ENCODE measurements at regions not wholly inside any gene's neighbourhood (a gene's known extent, or its start where the extent isn't known, plus 50 kb on each side); places are given as distances from the start of the nearest gene placed in this dataset.

DNA sequence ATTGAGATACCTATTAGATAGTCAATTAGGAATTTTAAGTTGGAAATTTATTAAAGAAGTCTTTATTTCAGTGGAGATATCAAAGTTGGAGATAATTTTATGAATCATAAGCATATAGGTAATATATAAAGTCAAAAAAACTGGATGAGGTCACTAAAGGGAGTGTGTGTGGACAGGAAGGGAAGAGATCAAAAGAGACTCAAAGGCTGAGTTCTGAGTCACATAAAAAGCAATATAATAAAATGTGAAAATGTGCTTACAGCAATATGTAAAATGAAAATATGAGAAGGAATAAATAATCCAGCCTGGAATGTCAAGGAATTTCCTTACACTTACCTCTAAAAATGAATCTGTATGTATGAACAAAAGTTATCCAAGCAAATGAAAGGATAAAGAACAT is 583.3 kb upstream of the SORCS1 start:
- no peak for TF ChIP-seq CTCF (IDR thresholded peaks at IDR 0.05; ENCODE audit: insufficient read depth, low read length, poor library complexity, severe bottlenecking)
- no peak for TF ChIP-seq EZH2phosphoT487 (conservative IDR thresholded peaks at IDR 0.05; ENCODE audit: low read length)
